Left lung (tissue), 4 donors: ENCODE measurements at regions not wholly inside any gene's neighbourhood (a gene's known extent, or its start where the extent isn't known, plus 50 kb on each side); places are given as distances from the start of the nearest gene placed in this dataset.
A peak's percentile ranks its signal among the peaks of the same experiment; 100 is the strongest.

ENCODE experiments used
- ATAC-seq: fragments of 200-7000 bp; cut with Tn5 transposase; one replicate; pipeline ENCODE4 v1.9.1; 2020; ENCODE audit warnings: moderate library complexity
- DNase-seq, 4 donors: peaks; one replicate each; pipeline ENCODE4 v3.0.0-alpha.2; 2013 to 2020
- H3K27ac ChIP-seq, 2 donors: fragments of 200-600 bp; sonication (generic) in 1 of 2; one replicate each; pipeline versions ENCODE4 v1.5.0 to v1.8.0; 2020 to 2021
- H3K27me3 ChIP-seq, 2 donors: fragments of 200-600 bp; sonication (generic) in 1 of 2; one replicate each; pipeline versions ENCODE4 v1.5.0 to v1.8.0; 2020 to 2021
- H3K36me3 ChIP-seq, 2 donors: fragments of 200-600 bp; sonication (generic) in 1 of 2; one replicate each; pipeline versions ENCODE4 v1.5.0 to v1.8.0; 2020 to 2021
- H3K4me1 ChIP-seq, 2 donors: fragments of 200-600 bp; one replicate each; pipeline ENCODE4 v1.8.0; 2021
- H3K4me3 ChIP-seq, 2 donors: fragments of 200-600 bp; sonication (generic) in 1 of 2; one replicate each; pipeline versions ENCODE4 v1.5.0 to v1.8.0; 2020 to 2021; ENCODE audit warnings: mild to moderate bottlenecking in 1 of 2
- H3K9me3 ChIP-seq, 2 donors: fragments of 200-600 bp; sonication (generic) in 1 of 2; one replicate each; pipeline versions ENCODE4 v1.5.0 to v1.8.0; 2020 to 2021
- intact Hi-C, 2 donors: fragments of 100-400 bp; cut with DNase I; formaldehyde crosslinking; loops; one replicate each; pipeline versions ENCODE4 v1.11.2 to v1.14.2; 2022
- TF ChIP-seq, protein P1 (sequence below), 2 donors: fragments of 200-600 bp; sonication (generic) in 1 of 2; IDR thresholded peaks; one replicate each; pipeline versions ENCODE4 v1.5.0 to v1.8.0; 2021; ENCODE audit warnings: antibody characterized with exemption in 2 of 2
- donor health status: DM: no; HTN: yes; CAD: no.
- donor health status: DM: no; HTN: no; CAD: no.

DNA sequence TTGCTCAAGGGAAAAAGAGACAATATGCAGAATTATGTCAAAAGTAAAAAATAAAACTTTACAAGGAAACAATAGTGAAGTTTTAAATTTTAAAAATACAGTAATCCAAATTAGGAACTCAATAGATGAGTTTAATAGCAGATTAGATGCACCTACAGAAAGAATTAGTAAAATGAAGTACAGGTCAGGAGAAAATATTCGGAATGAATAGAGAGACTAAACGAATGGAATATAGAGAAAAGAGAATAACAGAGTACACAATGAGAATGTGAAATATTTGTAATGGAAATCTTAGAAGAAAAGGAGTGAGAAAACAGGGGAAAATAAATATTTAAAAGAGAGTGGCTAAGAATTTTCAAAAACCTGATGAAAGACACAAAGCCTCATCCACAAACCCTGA is 275.7 kb upstream of the MMADHC start:
- H3K36me3 ChIP-seq: no peaks in the 10 kb centered on the region
- no peak overlapping the region for H3K4me3 ChIP-seq
- DNase-seq: no peak
- H3K9me3 ChIP-seq: peaks cover 0 to 15% of the 10 kb centered on the region in 2 donors
- H3K4me1 ChIP-seq: peaks cover 0 to 3% of the 10 kb centered on the region in 2 donors
- intact Hi-C loops: no loop called here
- no peaks in the 10 kb centered on the region for H3K27me3 ChIP-seq
- H3K27ac ChIP-seq: no peak overlapping the region
- ATAC-seq: no peak
- TF ChIP-seq, protein P1, sequence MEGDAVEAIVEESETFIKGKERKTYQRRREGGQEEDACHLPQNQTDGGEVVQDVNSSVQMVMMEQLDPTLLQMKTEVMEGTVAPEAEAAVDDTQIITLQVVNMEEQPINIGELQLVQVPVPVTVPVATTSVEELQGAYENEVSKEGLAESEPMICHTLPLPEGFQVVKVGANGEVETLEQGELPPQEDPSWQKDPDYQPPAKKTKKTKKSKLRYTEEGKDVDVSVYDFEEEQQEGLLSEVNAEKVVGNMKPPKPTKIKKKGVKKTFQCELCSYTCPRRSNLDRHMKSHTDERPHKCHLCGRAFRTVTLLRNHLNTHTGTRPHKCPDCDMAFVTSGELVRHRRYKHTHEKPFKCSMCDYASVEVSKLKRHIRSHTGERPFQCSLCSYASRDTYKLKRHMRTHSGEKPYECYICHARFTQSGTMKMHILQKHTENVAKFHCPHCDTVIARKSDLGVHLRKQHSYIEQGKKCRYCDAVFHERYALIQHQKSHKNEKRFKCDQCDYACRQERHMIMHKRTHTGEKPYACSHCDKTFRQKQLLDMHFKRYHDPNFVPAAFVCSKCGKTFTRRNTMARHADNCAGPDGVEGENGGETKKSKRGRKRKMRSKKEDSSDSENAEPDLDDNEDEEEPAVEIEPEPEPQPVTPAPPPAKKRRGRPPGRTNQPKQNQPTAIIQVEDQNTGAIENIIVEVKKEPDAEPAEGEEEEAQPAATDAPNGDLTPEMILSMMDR (IDR thresholded peaks at IDR 0.05): no peak

DNA sequence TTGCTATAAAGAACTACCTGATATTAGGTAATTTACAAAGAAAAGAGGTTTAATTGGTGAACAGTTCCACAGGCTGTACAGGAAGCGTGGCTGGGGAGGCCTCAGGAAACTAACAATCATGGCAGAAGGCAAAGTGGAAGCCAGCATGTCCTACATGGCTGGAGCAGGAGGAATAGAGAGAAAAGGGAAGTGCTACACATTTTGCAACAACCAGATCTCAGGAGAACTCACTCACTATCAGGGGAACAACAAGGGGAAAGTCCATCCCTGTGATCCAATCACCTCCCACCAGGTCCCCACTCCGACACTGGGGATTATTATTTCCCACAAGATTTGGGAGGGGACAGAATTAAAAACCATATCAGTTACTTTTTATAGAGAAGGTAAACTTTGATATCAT is 273.5 kb upstream of the MMADHC start:
- TF ChIP-seq, protein P1 (IDR thresholded peaks at IDR 0.05): no peak
- DNase-seq: no peak
- no peak for ATAC-seq
- no peak overlapping the region for H3K4me3 ChIP-seq
- H3K4me1 ChIP-seq: peaks cover 0 to 3% of the 10 kb centered on the region in 2 donors
- no peaks in the 10 kb centered on the region for H3K27me3 ChIP-seq
- intact Hi-C loops: no loop called here
- peak overlapping the region in 1 of 2 donors; percentile 65 for H3K27ac ChIP-seq
- no peaks in the 10 kb centered on the region for H3K36me3 ChIP-seq
- peaks cover 0 to 7% of the 10 kb centered on the region in 2 donors for H3K9me3 ChIP-seq

DNA sequence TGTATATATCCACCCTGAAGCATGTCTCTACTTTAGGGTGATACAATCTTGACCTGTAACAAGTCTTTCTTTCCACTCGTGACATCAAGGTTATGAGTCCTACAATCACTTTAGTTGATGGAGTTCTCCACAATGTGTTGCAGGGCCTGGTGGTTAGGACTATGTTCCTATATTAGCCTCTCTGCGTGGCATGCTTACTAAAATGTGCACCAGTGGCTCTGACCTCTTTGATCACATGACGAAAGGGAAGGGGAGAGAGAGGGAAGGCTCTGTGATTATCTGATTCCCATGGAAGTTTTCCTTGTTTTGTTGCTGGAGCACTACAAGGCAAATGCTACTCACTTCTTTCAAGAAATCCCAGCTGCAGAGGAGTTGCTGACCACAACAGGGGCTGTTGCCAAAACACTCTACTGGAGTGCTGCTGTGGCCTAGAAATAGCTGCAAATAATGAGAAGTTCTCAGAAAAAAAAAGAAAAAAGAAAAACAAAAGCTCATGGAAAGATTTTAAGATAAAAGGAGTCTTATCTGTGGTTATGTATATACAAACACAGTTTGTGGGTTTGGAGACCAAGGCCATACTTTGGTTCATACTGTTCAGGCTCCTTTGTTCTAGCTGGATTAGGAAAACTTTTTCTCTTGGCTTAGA is 272.8 kb upstream of the MMADHC start:
- H3K27ac ChIP-seq: peak overlapping the region in 1 of 2 donors; percentile 65
- TF ChIP-seq, protein P1 (IDR thresholded peaks at IDR 0.05): no peak
- peak; percentile 83 for ATAC-seq
- H3K4me3 ChIP-seq: no peak overlapping the region
- H3K27me3 ChIP-seq: no peaks in the 10 kb centered on the region
- DNase-seq: peak in 3 of 4 donors; percentile 71 to 91 (median 79)
- intact Hi-C loops: no loop called here
- H3K36me3 ChIP-seq: no peaks in the 10 kb centered on the region
- peaks cover 0 to 7% of the 10 kb centered on the region in 2 donors for H3K9me3 ChIP-seq
- peaks cover 0 to 3% of the 10 kb centered on the region in 2 donors for H3K4me1 ChIP-seq

DNA sequence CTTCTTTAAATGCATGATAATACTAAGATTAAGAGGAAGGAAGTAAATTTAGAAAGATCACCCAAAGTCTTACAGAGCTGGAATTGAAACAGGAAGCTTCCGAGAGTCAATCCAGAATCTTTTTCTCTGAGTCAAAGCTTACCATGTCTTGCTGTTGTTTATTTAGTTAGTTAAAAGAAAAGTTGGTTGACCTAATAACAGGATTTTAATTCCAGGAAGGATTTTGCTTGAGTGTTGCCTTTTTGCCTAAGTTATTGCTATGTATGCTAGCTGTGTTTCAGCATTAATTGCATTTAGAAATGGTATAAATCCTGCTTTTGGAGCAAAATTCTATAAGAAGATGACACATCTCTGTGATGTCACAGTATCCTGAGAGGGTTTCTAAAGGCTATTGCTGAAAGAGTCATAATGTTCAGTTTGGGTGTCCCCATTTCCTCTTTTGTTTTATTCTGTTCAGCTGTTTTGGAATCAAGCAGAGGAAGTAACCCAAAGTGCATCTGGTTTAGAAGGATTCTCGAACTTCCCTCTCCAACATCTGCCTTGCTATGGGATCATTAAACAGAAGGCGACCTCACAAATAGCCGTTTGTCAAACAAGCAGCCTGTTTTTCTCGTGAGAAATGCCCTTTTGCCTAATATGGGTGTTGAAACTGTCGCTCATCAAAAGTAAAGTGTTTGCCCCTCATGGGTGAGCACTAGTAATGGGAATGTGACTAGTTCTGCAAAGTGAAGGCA is 271.5 kb upstream of the MMADHC start:
- Histone ChIP-seq H3K9me3 (peaks cover 0 to 7% of the 10 kb centered on the region in 2 donors), H3K27ac (no peak overlapping the region), H3K4me1 (peaks cover 0 to 3% of the 10 kb centered on the region in 2 donors), H3K4me3 (no peak overlapping the region), H3K27me3 (no peaks in the 10 kb centered on the region), H3K36me3 (no peaks in the 10 kb centered on the region)
- intact Hi-C loops: no loop called here
- DNase-seq (no peak), ATAC-seq (no peak)
- TF ChIP-seq, protein P1 (IDR thresholded peaks at IDR 0.05): no peak

DNA sequence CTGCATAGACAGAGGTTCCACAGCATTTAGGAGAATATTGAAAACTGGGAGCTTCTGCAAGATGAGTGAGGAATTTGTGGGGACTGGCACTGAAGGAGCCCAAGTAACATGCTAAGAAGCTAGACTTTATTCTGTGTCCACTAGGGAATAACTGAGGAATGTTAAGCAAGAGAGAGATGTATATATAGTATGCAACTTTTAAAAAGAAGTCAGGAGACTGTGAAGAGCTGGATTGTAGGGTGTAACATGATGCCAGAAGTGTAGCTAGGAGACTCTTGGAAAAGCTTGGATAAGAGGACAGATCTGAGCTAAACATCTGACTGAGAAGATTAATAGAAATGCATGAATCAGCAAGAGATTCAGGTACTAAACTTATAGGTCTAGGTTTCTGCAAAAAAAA is 270.6 kb upstream of the MMADHC start:
- Histone ChIP-seq H3K4me1 (peaks cover 0 to 3% of the 10 kb centered on the region in 2 donors), H3K36me3 (no peaks in the 10 kb centered on the region), H3K27ac (no peak overlapping the region), H3K9me3 (peaks cover 0 to 7% of the 10 kb centered on the region in 2 donors), H3K27me3 (no peaks in the 10 kb centered on the region), H3K4me3 (no peak overlapping the region)
- DNase-seq: no peak
- no peak for ATAC-seq
- intact Hi-C loops: no loop called here
- TF ChIP-seq, protein P1 (IDR thresholded peaks at IDR 0.05): no peak
